ENCODE measurements at regions not wholly inside any gene's neighbourhood (a gene's known extent, or its start where the extent isn't known, plus 50 kb on each side); places are given as distances from the start of the nearest gene placed in this dataset.
"Not testable (repeated sequence)": the region's sequence is repeated elsewhere in the genome, so short reads cannot be mapped to it uniquely, and the experiment has no call there.

- not testable (repeated sequence) for H3K4me3 ChIP-seq (ENCODE audit: severe bottlenecking); H3K27ac ChIP-seq (ENCODE audit: poor library complexity, severe bottlenecking); H3K4me1 ChIP-seq (ENCODE audit: insufficient read depth, poor library complexity, severe bottlenecking); DNase-seq (ENCODE audit: low spot score); H3K27me3 ChIP-seq (ENCODE audit: insufficient read depth, poor library complexity, severe bottlenecking); H3K36me3 ChIP-seq (ENCODE audit: low read depth); H3K9me3 ChIP-seq (ENCODE audit: severe bottlenecking)
- ATAC-seq (ENCODE audit: low read depth) = peak; percentile 84
Observed at GRCh38 chr9:65414249-65414648, 129.2 kb upstream of the FOXD4L5 start.

DNA sequence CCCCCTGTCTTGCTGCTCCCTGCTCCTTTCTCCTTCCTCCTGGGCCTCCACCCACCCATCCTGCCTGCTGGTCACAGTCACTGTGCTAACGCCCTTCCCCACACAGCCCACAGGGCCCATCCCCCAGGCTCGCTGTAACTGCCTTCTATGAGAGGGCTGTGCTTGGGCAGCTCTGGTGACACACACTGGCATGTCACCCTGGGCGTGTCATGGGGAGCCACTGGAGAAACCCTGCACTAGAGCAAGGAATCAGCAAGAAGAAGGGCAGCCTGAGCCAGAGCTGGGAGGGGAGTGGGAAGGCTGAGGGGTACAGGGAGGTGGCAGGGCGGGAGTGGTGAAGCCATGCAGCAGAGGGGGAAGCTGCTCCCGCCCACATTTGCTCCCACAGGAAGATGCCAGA is 128.4 kb upstream of the FOXD4L5 start:
- not testable (repeated sequence) for DNase-seq (ENCODE audit: low spot score); H3K27ac ChIP-seq (ENCODE audit: poor library complexity, severe bottlenecking); H3K4me3 ChIP-seq (ENCODE audit: severe bottlenecking); H3K27me3 ChIP-seq (ENCODE audit: insufficient read depth, poor library complexity, severe bottlenecking); H3K4me1 ChIP-seq (ENCODE audit: insufficient read depth, poor library complexity, severe bottlenecking); ATAC-seq (ENCODE audit: low read depth); H3K36me3 ChIP-seq (ENCODE audit: low read depth); H3K9me3 ChIP-seq (ENCODE audit: severe bottlenecking)

DNA sequence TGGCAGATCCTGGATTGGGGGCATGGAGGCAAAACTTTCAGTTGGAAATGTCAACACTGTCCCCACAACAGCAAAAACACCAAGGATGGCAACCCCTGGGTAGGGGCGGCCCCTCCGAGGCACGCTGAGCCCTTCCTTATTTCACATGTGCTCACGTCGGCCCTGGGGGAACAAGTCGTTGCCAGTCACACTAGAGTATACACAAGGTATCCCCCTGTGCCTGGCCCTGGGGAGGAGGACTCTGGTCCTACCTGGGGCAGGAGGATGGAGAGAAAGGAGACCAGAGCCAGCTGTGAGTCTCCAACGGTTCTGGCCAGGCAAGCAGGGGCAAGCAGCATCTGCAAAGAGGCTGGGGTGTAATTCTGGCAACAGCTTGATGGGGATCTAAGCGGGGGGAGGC is 126.9 kb upstream of the FOXD4L5 start:
- Histone ChIP-seq H3K4me3 (ENCODE audit: severe bottlenecking) (no peak overlapping the region), H3K9me3 (ENCODE audit: severe bottlenecking) (no peaks in the 10 kb centered on the region), H3K27me3 (ENCODE audit: insufficient read depth, poor library complexity, severe bottlenecking) (no peaks in the 10 kb centered on the region), H3K27ac (ENCODE audit: poor library complexity, severe bottlenecking) (no peak overlapping the region), H3K36me3 (ENCODE audit: low read depth) (no peaks in the 10 kb centered on the region), H3K4me1 (ENCODE audit: insufficient read depth, poor library complexity, severe bottlenecking) (no peaks in the 10 kb centered on the region)
- no peak for ATAC-seq (ENCODE audit: low read depth)
- DNase-seq (ENCODE audit: low spot score) = no peak
- TF ChIP-seq CTCF (IDR thresholded peaks at IDR 0.05; ENCODE audit: poor library complexity, severe bottlenecking) = no peak

GRCh38 chr9:65411336-65411735 is 126.3 kb upstream of the FOXD4L5 start:
- Histone ChIP-seq H3K27ac (ENCODE audit: poor library complexity, severe bottlenecking) (no peak overlapping the region), H3K4me3 (ENCODE audit: severe bottlenecking) (no peak overlapping the region), H3K4me1 (ENCODE audit: insufficient read depth, poor library complexity, severe bottlenecking) (no peaks in the 10 kb centered on the region), H3K36me3 (ENCODE audit: low read depth) (no peaks in the 10 kb centered on the region), H3K27me3 (ENCODE audit: insufficient read depth, poor library complexity, severe bottlenecking) (no peaks in the 10 kb centered on the region), H3K9me3 (ENCODE audit: severe bottlenecking) (no peaks in the 10 kb centered on the region)
- ATAC-seq (ENCODE audit: low read depth) = no peak
- TF ChIP-seq CTCF (IDR thresholded peaks at IDR 0.05; ENCODE audit: poor library complexity, severe bottlenecking) = no peak
- no peak for DNase-seq (ENCODE audit: low spot score)

- Histone ChIP-seq H3K27me3 (ENCODE audit: insufficient read depth, poor library complexity, severe bottlenecking) (no peaks in the 10 kb centered on the region), H3K27ac (ENCODE audit: poor library complexity, severe bottlenecking) (no peak overlapping the region), H3K4me1 (ENCODE audit: insufficient read depth, poor library complexity, severe bottlenecking) (no peaks in the 10 kb centered on the region), H3K36me3 (ENCODE audit: low read depth) (no peaks in the 10 kb centered on the region), H3K9me3 (ENCODE audit: severe bottlenecking) (no peaks in the 10 kb centered on the region), H3K4me3 (ENCODE audit: severe bottlenecking) (no peak overlapping the region)
- TF ChIP-seq CTCF (IDR thresholded peaks at IDR 0.05; ENCODE audit: poor library complexity, severe bottlenecking) = no peak
- DNase-seq (ENCODE audit: low spot score) (no peak), ATAC-seq (ENCODE audit: low read depth) (no peak)
Observed at GRCh38 chr9:65410926-65411325, 125.9 kb upstream of the FOXD4L5 start.

GRCh38 chr9:65409471-65409980 is 124.5 kb upstream of the FOXD4L5 start:
- H3K4me1 ChIP-seq (ENCODE audit: insufficient read depth, poor library complexity, severe bottlenecking) = no peaks in the 10 kb centered on the region
- no peak for TF ChIP-seq CTCF (IDR thresholded peaks at IDR 0.05; ENCODE audit: poor library complexity, severe bottlenecking)
- no peak overlapping the region for H3K27ac ChIP-seq (ENCODE audit: poor library complexity, severe bottlenecking)
- DNase-seq (ENCODE audit: low spot score) (no peak), ATAC-seq (ENCODE audit: low read depth) (no peak)
- no peaks in the 10 kb centered on the region for H3K36me3 ChIP-seq (ENCODE audit: low read depth)
- H3K9me3 ChIP-seq (ENCODE audit: severe bottlenecking) = no peaks in the 10 kb centered on the region
- no peaks in the 10 kb centered on the region for H3K27me3 ChIP-seq (ENCODE audit: insufficient read depth, poor library complexity, severe bottlenecking)
- no peak overlapping the region for H3K4me3 ChIP-seq (ENCODE audit: severe bottlenecking)

GRCh38 chr9:65408806-65409205 is 123.8 kb upstream of the FOXD4L5 start:
- not testable (repeated sequence) for H3K9me3 ChIP-seq (ENCODE audit: severe bottlenecking); H3K27ac ChIP-seq (ENCODE audit: poor library complexity, severe bottlenecking); H3K36me3 ChIP-seq (ENCODE audit: low read depth); DNase-seq (ENCODE audit: low spot score); H3K27me3 ChIP-seq (ENCODE audit: insufficient read depth, poor library complexity, severe bottlenecking); H3K4me3 ChIP-seq (ENCODE audit: severe bottlenecking); H3K4me1 ChIP-seq (ENCODE audit: insufficient read depth, poor library complexity, severe bottlenecking); ATAC-seq (ENCODE audit: low read depth)

GRCh38 chr9:65406625-65407024 is 121.6 kb upstream of the FOXD4L5 start:
- H3K36me3 ChIP-seq (ENCODE audit: low read depth); H3K27me3 ChIP-seq (ENCODE audit: insufficient read depth, poor library complexity, severe bottlenecking); ATAC-seq (ENCODE audit: low read depth); H3K27ac ChIP-seq (ENCODE audit: poor library complexity, severe bottlenecking); DNase-seq (ENCODE audit: low spot score); H3K4me1 ChIP-seq (ENCODE audit: insufficient read depth, poor library complexity, severe bottlenecking); H3K4me3 ChIP-seq (ENCODE audit: severe bottlenecking); H3K9me3 ChIP-seq (ENCODE audit: severe bottlenecking): not testable (repeated sequence)
